ENCODE measurements at regions not wholly inside any gene's neighbourhood (a gene's known extent, or its start where the extent isn't known, plus 50 kb on each side); places are given as distances from the start of the nearest gene placed in this dataset.

- TF ChIP-seq GFI1 (CRISPR knock-in tag; IDR thresholded peaks at IDR 0.05; ENCODE audit: borderline replicate concordance) (no peak), TAF1 (CRISPR knock-in tag; IDR thresholded peaks at IDR 0.05) (no peak), ZBTB3 (CRISPR knock-in tag; IDR thresholded peaks at IDR 0.05; ENCODE audit: borderline replicate concordance, low read depth) (no peak)
These were observed 333.2 kb downstream of the SOX11 start (continued) for GRCh38 chr2:6025391-6025790.

GRCh38 chr2:6027066-6027465 lies 334.9 kb downstream of the SOX11 start:
- no TSS peak for BruUV-seq (replicated peaks)
- Histone ChIP-seq H3K4me3 (replicated peaks in 1 of 3; ENCODE audit: insufficient read depth in 1 of 3, low read depth in 2 of 3, low read length in 3 of 3) (no peak overlapping the region), H3K9me3 (ENCODE audit: low read length) (peaks cover 65% of the 10 kb centered on the region), H3K79me2 (ENCODE audit: insufficient read depth, low read length) (no peaks in the 10 kb centered on the region), H3K9ac (ENCODE audit: insufficient read depth, low read depth, low read length) (no peak overlapping the region), H4K20me1 (ENCODE audit: insufficient read depth, low read length) (no peaks in the 10 kb centered on the region), H3K27me3 (ENCODE audit: control insufficient read depth in 1 of 2, insufficient read depth in 2 of 2, low read length in 2 of 2) (no peaks in the 10 kb centered on the region), H3K27ac (ENCODE audit: extremely low read length, insufficient read depth, low read length) (no peak overlapping the region), H3K4me1 (ENCODE audit: insufficient read depth, low read length) (no peaks in the 10 kb centered on the region), H3K4me2 (ENCODE audit: low read depth, low read length) (no peak overlapping the region), H3K36me3 (replicated peaks in 1 of 2; ENCODE audit: control insufficient read depth in 1 of 2, insufficient read depth in 2 of 2, low read length in 2 of 2) (no peaks in the 10 kb centered on the region), H2AFZ (ENCODE audit: low read length) (no peak overlapping the region)
- intact Hi-C loops (cut with micrococcal nuclease; ENCODE audit: unreplicated experiment), result no loop called here
- no peak for TF ChIP-seq ELF1 (CRISPR knock-in tag; IDR thresholded peaks at IDR 0.05)
- no peak for TF ChIP-seq ZNF644 (CRISPR knock-in tag; IDR thresholded peaks at IDR 0.05; ENCODE audit: low read depth)
- no peak for TF ChIP-seq RBM22 (optimal IDR thresholded peaks at IDR 0.05; ENCODE audit: low read length)
- no peak for TF ChIP-seq RFX1 (IDR thresholded peaks at IDR 0.05)
- TF ChIP-seq MLX (CRISPR knock-in tag; IDR thresholded peaks at IDR 0.05), result no peak
- TF ChIP-seq ZNF781 (CRISPR knock-in tag; IDR thresholded peaks at IDR 0.05; ENCODE audit: borderline replicate concordance, not compliant biosample characterization), result no peak
- TF ChIP-seq ZBTB39 (CRISPR knock-in tag; IDR thresholded peaks at IDR 0.05), result no peak
- TF ChIP-seq SSRP1 (CRISPR knock-in tag; IDR thresholded peaks at IDR 0.05), result no peak
- TF ChIP-seq BCL3 (CRISPR knock-in tag; IDR thresholded peaks at IDR 0.05), result no peak
- TF ChIP-seq TBP (CRISPR knock-in tag; IDR thresholded peaks at IDR 0.05), result no peak
- TF ChIP-seq CTCF (CRISPR knock-in tag; IDR thresholded peaks at IDR 0.05), result no peak
- no peak for TF ChIP-seq DDIT3 (CRISPR knock-in tag; IDR thresholded peaks at IDR 0.05)
- TF ChIP-seq KDM1A (CRISPR knock-in tag; IDR thresholded peaks at IDR 0.05), result no peak
- no peak for TF ChIP-seq ZMAT3 (CRISPR knock-in tag; conservative IDR thresholded peaks at IDR 0.05)
- FAIRE-seq (no peak), ATAC-seq (no peak), DNase-seq (ENCODE audit: low spot score) (no peak)
- in situ Hi-C loops (cut with HindIII; ENCODE audit: extremely low pct_ligation_motif_present, low pct_unique_long_range_greater_than_20kb), result no loop called here
- ChIA-PET POLR2A (no interaction called here), CTCF (ENCODE audit: low intra/inter-chr PET ratio, low total read pairs) (no interaction called here)

Measured in HepG2 (cell line).